HUDEP-2 (cell line): ENCODE measurements at regions not wholly inside any gene's neighbourhood (a gene's known extent, or its start where the extent isn't known, plus 50 kb on each side); places are given as distances from the start of the nearest gene placed in this dataset.
"Not testable (repeated sequence)": the region's sequence is repeated elsewhere in the genome, so short reads cannot be mapped to it uniquely, and the experiment has no call there.

Source experiments
- DNase-seq, 76 experiments: peaks; one replicate each; lab custom pipeline; 2025; ENCODE audit not compliant: unreplicated experiment in 76 of 76; lab: John Stamatoyannopoulos, UW

DNA sequence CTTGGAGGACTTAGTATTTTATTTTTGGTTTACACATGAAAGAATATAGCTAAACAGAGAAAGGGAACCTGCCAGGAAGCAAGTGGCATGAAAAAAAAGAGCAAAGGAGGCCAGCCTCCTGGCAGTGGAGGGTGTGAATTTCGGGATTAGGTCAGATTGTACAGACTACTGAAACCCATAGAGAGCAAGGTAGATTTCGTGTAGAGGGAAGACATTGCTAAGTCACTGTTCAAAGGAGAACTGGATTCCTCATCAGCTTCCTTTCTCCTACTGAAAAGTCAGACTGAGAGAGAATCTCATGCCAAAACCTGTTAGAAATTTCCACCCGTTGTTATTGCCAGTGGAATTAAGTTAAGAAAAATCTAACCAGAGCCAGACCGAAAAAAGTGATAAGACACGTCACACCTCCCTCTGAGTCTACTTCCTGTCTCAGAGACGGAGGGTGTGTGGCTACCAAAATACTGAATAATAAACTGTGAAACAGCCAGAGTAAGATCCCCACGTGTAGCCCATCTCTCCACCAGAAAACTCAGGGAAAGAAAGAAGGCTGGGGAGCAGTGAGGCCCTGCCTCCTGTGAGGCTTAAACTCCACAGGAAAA, 118.8 kb downstream of the SKIDA1 start:
- peak in 7 of 76 experiments; percentile 3 to 32 (median 11) for DNase-seq

DNA sequence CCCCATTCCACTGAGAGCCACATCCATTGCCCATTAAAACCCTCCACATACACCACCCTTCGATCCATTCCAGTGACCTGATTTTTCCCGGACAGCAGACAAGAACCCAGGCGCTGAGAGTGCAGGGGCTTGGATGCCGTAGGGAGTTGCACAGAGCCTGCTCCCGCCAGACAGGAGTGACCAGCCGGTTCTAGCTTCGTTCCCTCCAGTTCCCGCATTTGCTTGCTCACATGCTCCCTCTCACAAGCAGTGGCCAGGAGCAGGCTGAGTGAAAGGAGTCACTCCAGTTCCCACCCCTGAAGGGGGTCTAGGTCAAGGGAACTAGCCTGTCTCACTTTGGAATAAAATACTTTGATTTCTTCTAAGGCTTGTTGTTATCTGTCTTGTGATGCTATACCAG, 119.5 kb downstream of the SKIDA1 start:
- DNase-seq = no peak

DNA sequence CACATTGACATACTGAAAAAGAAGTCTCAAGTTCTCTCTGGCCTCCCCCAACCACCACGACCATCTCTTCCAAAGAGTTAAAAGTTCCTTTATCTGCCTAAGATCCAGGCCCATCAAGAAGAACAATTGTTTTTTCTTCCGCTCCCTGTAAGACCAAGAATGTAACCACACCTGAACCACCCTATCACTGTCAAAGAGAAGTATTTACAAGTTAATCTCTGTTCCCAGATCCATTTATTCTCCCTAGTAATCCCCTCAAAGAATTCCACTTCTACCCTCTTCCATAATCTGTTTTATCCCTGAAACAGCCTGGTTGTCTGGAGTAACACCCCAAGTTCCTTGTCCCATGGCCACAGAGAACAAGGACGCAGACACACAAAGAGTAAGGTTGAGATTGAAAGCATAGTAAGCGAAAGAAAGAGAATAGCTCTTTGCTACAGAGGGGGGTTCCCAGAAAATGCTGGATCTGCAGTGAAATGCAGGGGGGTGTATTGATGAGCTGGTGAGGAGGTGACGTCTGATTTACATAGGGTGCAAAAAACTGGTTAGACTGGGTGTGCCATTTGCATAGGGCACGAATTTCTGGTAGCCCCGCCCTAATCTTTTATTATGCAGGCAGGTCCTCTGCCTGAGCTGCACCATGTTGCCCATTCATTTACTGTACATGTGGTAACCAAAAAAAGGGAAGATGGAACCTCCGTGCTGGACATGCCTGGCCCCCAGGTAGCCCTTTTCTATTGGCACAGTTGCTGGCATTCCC, 122.0 kb downstream of the SKIDA1 start:
- DNase-seq = no peak

DNA sequence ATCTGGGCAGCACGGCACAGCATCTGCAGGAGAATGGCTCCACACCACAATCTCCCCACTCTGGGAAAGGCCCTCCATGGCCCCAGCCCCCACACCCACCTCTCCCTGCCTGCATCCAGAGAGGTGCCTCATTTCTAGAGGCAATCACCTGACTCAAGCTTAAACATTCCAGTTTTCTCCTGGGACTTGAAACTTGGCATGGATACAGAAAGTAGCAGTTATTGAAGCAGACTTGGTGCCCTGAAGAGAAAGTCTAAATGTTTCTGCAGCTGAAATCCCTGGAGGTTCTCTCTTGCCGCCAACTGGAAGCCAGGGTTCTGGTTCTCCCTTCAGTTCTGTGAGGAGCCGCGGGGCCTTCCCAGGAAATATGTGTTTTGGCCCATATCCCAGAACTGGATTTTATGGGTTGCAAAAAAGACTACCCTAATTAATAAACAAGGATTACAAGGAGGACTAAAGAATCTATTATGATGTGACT, 122.8 kb downstream of the SKIDA1 start:
- no peak for DNase-seq

DNA sequence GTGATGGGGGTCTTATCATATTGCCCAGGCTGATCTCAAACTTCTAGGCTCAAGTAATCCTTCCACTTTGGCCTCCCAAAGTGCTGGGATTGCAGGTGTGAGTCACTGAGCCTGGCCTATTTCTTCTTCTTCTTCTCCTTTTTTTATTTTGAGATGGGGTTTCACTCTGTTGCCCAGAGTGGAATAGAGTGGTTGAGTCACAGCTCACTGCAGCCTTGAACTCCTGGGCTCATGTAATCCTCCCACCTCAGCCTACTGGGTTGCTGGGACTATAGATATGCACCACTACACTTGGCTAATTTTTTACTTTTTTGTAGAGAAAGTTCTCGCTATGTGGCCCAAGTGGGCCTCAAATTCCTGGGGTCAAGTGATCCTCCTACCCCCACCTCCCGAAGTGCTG, 124.3 kb downstream of the SKIDA1 start:
- no peak for DNase-seq

DNA sequence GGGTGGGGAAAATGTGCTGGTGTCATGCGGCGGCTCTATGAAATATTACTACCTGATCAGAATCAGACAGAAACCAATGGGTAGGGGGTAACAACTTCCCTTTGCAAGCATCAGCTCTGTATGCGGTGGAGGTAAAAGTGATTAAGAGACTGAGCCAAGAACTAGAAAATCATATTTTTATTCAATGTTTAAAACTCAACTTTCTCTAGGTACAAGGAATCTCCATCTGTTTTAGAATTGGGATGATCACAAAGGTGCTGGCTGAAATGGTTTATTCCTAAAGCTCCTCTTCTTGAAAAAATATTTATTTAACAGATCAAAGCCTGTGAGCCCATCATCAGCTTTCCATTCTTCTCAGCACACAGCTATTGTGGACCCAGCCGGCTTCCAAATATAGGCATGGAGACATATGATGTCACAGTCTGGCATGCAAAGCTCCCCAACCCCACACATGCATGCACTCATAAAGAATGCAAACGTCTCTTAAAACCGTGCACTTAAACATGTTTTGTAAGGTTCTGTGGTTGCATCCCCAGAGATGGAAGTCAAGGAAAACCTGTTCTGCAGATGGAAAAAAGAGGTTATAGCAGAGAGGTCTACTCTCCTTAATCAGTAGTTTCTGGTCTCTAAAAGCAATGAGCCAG, 126.0 kb downstream of the SKIDA1 start:
- DNase-seq = no peak

GRCh38 chr10:21398563-21399231, 126.8 kb downstream of the SKIDA1 start:
- DNase-seq = no peak

DNA sequence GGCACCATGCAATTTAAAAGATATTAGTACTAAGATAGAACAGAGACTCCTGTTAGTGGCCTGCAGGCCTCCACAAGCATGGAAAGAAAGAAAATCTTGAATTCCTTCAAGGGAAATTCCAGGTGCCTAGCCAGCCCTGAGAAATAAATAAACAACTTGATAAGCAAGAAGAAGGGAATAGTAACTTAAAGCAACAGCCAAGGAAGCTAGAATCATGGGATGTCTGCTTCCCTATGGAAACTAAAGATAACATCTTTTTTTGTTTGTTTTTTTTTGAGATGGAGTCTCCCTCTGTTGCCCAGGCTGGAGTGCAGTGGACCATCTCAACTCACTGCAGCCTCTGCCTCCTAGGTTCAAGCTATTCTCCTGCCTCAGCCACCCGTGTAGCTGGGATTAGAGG, 128.6 kb downstream of the SKIDA1 start:
- DNase-seq = no peak

- no peak for DNase-seq
Measured at GRCh38 chr10:21393931-21394330, 131.6 kb downstream of the SKIDA1 start.

DNA sequence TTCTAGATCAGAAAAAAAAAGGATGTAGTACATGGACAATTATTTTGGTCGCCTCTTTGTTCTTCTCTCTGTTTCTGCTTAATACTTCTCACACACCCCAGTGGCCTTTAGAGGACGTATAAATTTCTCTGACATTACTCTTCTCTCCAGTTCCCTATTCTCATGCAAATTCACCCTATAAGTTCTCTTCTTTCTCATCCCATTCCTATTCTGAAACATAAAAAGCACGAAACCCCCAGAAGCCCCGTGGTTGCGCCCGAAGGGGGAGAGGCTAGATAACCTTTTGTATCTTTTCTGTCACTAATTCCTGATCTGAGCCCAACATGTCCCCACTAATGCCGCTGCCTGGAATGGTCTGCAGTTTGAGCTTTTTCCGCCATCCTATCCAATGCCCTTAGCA, 136.9 kb downstream of the SKIDA1 start:
- DNase-seq = no peak

DNA sequence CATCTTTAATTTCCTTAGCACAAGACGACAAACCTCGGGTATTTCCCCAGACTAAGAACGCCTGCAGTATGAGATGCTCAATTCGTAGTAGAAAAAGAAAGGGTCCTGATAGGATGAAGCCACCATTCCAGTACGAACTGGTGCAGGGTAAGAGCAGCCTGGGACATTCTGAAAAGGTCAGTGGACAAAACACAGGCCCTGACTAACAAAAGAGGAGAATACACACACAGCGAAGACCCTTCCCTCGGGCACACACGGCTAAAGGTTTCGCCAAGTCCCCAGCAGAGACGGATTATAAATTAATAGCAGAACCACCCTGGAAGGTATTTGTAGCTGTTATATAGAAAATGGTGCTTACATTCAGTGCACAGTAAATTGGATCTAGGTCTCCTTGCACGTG, 137.6 kb downstream of the SKIDA1 start:
- no peak for DNase-seq

GRCh38 chr10:21385996-21386585, 139.4 kb downstream of the SKIDA1 start:
- no peak for DNase-seq

- no peak for DNase-seq
Measured at GRCh38 chr10:21385536-21385935, 139.9 kb downstream of the SKIDA1 start.

- no peak for DNase-seq
Measured at GRCh38 chr10:21379143-21379542, 146.3 kb downstream of the SKIDA1 start.

- not testable (repeated sequence) for DNase-seq
Measured at GRCh38 chr10:21375274-21375673, 150.2 kb downstream of the SKIDA1 start.

DNA sequence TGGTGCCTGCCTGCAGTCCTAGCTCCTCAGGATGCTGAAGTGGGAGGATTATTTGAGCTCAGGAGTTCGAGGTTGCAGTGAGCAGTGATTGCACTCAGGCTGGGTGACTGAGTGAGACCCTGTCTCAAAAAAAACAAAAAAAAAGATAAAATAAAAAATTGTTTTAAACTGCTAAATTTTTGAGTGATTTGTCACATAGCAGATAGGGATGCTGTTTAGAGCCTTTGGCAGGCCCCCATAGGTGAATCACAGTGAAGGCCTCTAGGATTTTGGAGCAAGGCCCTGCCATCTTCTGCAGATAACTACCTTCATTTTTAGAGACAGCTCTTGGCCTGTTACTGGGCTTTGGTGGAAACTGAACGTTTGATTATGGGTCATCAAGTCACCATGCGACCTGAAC, 151.6 kb downstream of the SKIDA1 start:
- not testable (repeated sequence) for DNase-seq

DNA sequence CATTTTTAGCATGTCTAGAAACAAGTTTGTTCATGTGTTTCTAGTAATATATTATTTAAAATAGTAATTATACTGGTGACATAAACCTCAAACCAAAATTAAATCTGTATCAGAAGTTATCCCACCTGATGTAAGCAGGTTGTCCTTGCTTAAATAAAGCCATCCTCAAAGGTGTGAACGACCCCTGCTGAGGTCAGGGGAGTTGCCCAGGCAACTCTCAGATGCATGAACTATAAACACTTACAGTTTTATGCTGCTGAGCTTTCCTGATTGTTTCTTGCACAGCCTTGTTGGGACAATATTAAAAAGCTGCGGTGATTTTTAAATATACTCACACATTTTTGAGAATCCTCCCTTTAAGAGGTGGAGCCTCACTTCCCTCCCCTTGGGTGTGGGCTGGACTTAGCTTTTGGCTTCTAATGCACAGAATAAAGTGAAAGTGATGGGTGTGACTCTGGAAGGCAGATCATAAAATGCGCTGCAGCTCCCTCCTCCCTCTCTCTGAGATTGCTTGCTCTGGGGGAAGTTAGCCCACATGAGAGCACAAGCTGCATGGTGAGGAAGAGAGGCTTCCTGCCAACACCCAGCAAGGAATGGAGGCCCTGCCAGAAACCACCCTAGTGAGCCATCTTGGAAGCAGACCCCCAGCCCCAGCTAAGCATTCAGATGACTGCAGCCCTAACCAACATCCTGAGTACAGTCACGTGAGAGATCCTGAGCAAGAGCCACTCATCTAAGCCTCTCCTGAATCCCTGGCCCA, 152.7 kb downstream of the SKIDA1 start:
- peak in 30 of 76 experiments; percentile 1 to 50 (median 20) for DNase-seq

DNA sequence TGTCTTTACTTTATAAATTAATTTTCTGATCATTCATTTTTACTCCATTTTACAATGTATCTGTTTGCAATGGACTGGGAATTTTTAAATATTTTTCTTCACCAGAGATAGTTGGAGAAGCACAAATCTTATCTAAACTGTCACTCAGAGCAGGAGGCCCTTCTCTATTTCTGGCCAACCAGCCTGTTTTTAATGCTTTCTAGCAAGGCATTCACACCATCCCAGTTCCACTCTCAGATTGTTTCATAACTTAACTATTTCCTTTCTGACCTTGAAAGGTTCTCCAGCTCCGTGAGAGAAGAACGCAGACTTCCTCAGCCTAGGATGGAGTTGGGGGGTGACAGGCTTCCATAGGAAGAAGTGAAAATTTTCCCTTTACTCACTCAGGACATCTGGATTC, 155.8 kb downstream of the SKIDA1 start:
- DNase-seq = no peak

DNA sequence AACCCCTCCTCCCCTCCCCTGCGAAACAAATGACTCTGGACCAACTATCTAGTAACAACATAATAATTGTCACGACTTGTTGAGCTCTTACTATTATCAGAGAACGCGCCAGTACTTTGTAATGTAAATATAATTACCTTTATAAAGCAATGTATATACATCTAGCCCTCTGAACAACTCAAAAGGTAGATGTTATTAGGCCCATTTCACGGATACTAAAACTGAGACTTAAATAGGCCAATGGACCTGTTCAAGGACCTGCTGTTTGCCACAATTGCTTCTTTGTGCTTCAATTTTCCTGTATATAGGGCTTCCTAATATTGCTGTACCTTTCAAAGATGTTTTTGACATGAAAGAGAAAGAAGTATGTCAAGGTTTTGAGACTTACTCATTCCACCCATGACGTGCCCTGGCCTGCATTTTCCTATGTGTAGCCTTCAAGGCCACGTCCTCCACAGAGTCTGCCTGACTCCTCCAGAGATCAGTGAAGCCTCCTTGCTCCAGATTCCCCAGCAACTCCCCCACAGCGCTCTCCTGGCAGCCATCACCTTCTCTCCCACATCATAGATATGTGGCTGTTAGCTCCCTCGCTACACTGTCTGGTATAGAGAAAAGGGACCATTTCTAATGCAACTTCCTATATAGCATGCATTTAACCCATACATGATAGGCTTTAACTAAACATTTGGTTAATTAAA, 156.6 kb downstream of the SKIDA1 start:
- no peak for DNase-seq
